Stimulated activated CD4-positive, alpha-beta T cell treated with anti-CD3 and anti-CD28 coated beads, Interleukin-12 subunit alpha, Interleukin-12 subunit beta, amount 100 ng/mL, for 4 hours (primary cell): ENCODE measurements at regions not wholly inside any gene's neighbourhood (a gene's known extent, or its start where the extent isn't known, plus 50 kb on each side); places are given as distances from the start of the nearest gene placed in this dataset.
"Not testable (repeated sequence)": the region's sequence is repeated elsewhere in the genome, so short reads cannot be mapped to it uniquely, and the experiment has no call there.

Source experiments
- DNase-seq: peaks from one replicate; pipeline ENCODE4 v3.0.0-alpha.2; 2020

DNA sequence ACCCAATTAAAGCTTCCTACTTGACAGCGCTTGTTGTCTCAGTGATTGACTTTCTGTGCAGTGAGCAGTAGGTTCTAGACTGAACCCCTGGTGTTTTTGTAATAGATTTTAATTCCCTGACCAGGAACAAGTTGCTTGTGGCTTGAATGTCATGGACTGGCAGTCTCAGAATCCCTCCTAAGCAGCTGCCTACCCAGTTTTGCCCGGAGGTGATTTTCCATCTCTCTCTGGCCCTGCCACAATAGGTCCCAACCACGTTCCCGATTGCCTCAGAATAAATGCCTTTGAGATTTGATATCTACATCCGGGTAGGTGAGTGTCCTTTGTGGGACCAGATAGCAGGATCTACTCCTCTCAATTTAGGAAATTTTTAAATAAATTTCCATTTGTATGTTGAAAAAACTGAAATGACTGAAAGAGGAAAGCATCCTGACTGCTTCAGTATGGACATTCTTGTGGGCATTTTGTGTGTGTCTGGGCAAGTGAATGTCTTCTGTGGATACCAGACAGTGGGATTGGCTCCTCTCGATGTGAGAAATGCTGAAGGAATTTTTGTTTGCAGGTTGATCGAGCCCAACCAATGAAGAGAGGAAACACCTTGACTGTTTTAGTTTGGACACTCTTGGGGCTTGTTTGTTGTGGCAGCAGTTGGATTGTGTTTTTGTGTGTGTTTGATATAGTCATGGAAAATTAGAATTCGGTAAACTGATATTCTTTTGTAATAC, 1607.4 kb downstream of the C4orf33 start:
- DNase-seq: no peak

DNA sequence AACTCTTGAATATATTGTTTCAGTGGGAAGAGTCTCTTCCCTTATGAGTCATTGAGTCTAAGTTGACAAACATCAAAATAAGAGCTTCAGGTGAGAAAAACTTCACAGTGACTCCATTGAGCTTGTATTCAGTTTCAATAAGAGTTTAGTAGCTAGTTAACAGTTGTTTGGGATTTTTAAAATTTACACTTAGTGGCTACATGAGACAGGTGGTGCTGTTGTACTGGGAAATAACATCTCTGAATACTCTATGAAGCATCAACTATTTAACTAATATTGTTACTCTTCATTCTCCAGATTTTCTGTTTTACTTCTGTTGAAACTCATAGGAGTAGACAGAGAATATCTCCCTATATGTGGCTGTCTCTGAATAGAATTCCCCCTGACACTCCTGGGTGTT, 1609.1 kb downstream of the C4orf33 start:
- no peak for DNase-seq

DNA sequence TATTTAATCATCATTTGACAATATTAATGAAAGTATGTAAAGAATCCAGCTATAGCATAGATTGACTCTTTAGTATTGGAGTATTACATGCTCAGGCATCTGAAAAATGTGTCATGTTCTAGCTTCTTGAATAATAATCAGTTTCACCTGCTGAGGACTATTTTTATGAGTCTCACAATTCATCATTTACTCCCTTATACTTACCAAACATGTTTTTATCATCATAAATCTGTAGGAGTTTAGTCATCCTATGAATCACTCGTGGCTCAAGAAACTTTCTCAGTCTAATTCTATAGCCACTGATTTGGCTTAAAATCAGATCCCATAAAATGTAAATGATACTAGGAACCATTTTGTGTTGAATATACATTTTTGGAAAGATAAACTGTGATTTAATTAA, 1616.1 kb downstream of the C4orf33 start:
- no peak for DNase-seq

DNA sequence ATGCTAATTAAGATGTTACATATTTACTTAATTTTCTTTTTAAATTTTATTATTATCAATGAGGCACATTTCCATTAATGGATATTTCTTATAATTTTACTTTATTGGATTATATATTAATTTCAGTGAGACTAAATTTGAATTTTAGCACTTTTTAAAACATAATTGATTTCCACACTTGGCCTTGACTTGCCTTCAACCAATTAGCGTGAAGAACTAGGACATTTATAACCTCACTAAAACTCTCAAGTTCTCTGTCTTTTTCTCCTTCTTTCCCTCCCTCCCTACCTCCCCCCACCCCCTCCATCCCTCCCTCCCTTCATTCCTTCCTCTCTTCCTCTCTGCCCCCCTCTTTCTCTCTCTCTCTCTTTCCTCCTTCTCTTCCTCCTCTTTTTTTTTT, 1618.1 kb downstream of the C4orf33 start:
- DNase-seq: no peak

DNA sequence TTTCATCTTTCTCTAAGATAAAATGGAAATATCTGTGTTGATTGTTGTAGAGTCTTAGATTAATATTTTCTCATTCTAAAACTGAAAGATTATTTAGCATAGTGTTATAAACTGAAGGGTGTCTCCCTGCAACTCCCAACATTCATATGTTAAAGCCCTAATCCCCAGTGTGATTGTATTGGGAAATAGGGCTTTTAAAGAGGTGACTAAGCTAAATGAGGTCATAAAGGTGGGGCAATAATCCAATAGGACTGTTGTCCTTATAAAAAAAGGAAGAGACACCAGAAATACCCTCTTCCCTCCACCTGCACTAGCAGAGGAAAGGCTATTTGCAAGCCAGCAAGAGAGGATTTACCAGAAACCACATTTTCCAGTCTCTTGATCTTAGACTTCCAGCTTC, 1626.4 kb downstream of the C4orf33 start:
- DNase-seq: no peak

DNA sequence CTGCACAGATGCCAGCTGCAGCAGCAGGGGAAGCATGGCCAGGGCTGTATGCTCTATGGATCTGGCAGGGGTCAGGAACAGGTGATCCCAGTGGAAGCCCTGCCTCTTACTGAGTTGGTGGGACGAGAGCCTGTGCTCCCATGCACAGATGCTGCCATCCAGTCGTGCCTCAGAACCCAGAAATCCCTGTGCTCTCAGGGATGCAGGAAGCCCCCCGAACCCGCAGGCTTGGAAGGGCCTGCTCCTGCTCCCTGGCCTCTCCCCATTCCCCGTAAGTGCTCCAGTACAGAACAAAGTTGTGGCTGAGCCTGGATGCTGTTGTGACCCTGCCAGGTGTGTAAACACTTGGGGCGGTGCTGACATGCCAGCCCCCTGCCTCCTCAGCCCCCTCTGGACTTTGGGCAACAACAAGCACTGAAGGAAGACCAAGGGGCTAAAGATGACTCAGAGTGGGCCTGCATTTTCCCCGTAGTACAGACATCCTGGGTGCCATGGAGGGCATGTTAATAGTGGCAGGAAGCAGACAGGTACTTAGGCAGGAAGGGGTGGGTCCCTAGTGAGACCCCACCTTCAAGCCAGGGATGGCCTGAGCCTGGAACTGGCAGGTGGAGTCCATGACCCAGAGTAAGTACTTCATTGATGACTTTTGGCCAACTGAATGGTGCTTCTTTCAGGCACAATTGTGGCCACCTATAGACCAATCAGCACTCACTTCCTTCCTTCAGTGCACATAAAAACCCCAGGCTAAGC, 1640.7 kb downstream of the C4orf33 start:
- no peak for DNase-seq

DNA sequence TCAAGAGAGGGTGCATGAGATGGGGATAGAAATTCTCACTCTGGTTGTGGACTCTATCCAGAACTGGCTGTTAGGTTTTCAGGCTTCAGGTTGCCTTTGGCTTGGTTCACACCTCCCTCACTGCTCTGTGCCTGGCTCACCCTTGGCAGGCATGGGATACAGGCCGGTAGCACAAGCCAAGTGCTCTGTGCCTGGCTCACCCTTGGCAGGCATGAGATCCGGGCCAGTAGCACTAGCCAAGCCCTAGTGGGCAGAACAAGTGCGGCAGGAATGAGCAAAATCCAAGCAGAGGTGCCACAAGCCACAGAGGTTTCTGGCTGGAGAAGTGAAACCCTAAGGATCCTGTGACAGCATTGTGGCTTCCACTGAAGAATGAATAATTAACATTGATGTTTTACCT, 1642.3 kb downstream of the C4orf33 start:
- DNase-seq: no peak

DNA sequence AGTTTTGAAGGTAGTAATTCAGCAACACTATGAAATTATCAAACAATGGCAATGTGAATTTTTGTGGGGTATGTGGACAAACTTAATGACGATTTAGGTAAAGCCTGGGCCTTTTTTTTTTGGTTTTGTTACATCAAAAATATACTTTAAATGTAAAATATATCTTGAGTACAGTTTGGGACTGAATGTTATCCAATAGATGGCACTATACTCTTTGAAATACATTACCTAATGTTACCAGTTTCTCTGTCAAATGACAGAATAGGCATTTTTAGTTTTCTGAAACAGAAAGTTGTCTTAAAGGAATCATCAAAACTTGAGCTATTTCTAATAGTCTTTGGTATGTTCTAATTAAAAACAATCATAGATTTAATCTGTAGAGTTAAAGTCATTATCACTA, 1651.9 kb downstream of the C4orf33 start:
- no peak for DNase-seq

DNA sequence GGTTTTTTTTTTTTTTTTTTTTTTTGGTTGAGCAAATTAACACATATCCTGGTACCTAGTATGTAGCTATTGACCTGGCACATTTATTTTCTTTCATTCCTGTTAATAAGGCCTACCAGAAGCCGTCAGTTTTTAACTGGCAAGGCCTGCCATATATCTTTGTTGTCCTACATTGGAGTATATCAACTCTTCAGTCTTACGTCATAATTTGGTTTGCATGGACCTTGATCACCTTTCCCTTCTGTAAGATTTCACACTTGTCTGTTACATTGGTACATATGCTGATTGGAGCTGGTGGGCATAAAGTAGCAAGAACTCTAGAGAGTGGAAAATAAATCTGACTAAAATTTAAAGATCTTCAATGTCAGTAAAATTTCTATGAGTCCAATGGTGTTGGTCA, 1658.0 kb downstream of the C4orf33 start:
- DNase-seq: no peak

DNA sequence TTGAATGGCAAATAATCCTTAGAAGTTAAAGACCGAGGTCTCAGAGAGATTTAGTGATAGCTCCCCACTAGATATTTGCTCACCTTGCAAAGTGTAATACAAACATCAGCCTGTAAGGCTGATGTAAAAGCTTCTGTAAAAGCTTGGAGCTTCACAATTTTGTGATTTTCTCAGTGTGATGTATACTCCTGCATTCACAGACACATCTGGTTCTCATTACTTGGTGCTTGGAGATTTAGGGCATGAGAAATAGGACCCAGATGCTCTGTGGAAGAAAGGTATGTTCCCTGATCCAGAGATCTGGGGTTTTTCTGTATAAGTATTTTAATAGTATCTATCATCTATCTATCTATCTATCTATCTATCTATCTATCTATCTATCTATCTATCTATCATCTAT, 1664.3 kb downstream of the C4orf33 start:
- DNase-seq: no peak

DNA sequence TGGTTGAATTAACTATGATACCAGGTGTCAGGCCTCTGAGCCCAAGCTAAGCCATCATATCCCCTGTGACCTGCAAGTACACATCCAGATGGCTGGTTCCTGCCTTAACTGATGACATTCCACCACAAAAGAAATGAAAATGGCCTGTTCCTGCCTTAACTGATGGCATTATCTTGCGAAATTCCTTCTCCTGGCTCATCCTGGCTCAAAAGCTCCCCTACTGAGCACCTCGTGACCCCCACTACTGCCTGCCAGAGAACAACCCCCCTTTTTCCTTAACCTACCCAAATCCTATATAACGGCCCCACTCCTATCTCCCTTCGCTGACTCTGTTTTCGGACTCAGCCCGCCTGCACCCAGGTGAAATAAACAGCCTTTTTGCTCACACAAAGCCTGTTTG, 1671.4 kb downstream of the C4orf33 start:
- DNase-seq: not testable (repeated sequence)

DNA sequence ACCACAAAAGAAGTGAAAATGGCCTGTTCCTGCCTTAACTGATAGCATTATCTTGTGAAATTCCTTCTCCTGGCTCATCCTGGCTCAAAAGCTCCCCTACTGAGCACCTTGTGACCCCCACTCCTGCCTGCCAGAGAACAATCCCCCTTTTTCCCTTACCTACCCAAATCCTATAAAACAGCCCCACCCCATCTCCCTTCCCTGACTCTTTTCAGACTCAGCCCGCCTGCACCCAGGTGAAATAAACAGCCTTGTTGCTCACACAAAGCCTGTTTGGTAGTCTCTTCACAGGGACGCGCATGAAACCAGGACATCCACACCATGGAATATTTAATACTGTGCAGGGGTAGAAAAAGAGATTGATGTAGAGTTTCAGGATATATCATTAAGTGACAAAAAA, 1677.0 kb downstream of the C4orf33 start:
- DNase-seq: not testable (repeated sequence)

DNA sequence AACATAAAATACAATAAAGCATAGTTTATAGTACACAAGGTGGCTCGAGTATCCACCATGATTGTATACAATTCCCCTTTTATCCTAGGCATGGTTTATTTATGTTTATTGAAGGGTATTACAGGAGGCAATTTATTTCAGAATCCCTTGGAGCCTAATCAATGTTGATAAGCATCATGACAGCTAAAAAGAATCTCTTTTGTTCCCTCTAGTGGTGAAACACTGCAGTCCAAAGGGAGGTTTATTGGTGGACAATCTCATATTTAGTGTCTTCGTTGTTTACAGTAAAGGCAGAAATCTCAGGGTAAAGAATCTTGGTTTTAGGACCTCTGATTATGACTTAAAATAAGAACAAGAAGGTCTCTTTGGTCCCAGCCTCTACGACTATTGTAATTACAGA, 1712.5 kb downstream of the C4orf33 start:
- no peak for DNase-seq

DNA sequence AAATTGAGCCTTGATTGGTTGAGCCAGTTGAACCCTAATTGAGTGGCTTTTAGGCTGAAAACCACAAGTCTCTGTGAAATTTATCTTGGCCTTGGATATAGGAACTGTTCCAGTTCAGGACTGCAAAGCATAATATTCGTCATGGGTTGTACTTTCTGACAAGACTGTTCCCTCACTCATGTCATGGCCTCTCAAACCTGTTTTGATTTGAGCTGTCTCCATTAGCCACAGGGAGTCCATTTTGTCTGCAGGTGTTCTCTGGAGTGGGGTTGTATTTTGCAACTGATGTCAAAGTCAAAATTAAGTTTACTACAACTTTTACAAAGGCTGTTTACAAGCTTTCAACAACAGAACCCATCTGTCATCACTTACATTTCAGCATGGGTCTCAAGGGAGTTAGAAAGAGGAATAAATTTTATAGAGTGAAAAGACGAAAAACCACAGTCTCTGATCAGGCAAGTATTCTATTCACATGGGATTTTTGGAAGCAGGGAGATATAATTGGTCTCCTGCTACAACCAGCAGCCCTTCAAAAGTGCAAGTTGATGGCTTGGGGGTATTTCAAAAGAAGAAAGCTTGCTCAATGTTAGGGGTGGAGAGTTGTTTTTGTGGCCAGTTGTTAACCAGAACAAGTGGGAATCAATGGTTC, 1716.3 kb downstream of the C4orf33 start:
- no peak for DNase-seq

DNA sequence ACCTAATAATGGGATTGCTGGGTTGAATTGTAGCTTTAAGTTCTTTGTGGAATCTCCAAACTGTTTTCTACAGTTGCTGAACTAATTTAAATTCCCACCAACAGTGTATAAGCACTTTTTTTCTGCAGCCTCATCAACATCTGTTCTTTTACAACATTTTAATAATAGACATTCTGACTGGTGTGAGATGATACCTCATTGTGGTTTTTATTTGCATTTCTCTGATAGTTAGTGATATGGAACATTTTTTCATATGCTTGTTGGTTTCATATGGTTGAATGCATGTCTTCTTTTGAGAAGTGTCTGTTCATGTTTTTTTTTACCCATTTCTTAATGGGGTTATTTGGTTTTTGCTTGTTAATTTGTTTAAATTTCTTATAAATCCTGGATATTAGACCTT, 1718.9 kb downstream of the C4orf33 start:
- DNase-seq: no peak

DNA sequence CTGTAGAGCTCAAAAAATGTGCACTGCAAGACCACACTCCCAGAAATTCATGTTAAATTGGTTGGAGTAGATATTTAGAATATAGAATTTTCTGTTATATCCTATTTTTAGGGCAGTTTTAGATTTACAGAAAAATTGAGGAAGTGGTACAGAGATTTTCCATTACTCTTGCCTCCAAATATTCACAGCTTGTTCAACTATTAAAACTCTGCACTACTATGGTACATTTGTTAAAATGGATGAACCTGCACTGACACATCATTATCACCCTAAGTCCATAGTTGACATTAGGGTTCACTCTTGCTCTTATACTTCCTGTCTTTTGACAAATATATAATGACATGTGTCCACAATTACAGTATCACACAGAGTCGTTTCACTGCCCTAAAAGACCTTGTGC, 1724.5 kb downstream of the C4orf33 start:
- no peak for DNase-seq

DNA sequence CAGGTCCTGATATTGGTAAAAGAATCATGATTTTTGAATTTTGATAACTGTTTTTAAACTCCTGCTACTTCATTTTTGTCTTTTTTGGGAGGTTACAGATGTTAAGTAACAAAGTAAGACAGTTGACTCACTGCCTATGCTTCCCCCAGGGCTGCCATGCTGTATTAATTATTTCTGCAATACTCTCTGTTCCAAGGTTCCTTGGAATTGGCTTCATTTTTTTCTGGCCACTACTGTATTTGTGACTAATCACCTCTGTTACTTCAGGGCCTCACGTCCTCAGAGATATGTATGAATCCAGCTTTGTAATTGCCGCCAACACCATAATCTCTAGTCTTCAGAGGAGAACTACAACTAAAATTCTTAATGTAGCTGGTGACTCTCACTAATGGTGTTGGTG, 1729.3 kb downstream of the C4orf33 start:
- no peak for DNase-seq

DNA sequence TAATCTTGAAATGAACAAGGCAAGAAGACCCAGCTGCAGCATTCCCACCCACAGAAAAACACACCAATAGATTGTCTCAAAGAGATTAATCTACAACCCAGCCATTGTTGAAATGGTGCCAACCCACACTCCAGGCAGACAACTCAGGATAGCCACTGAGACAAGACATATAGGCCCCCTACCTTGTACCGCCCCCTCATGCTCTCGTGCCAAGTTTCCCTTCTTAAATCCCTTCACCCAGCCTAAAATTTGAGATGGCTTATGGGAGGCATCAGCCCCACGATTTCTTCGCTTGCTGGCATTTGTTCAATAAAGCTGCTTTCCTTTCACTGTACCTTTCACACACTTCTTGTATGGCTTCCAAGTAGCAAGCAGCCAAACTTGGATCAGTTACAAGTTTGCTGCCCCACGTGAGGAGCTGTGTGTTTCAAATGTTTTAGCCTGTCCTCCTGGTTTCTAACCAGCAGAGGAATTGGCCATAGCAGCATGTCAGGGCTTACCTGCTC, 1754.1 kb downstream of the C4orf33 start:
- no peak for DNase-seq

DNA sequence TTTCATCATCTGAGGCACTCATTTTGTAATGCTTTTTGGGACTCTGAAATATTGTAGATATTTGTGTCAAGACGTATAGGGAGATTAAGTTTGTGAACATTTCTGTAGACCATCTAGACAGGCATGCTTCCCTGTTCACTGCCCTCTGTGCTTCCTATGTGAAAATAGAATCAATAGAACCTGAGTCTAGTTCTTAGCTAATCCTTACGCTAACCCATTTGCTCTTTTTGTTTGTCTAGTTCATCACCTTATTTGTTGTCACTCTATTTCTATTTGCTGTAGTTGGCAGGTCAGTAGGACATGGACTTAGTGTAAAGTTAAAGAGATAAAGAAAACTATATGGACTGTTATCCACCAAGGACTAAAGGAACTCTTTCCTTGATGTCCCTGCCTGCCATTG, 1755.2 kb downstream of the C4orf33 start:
- no peak for DNase-seq

DNA sequence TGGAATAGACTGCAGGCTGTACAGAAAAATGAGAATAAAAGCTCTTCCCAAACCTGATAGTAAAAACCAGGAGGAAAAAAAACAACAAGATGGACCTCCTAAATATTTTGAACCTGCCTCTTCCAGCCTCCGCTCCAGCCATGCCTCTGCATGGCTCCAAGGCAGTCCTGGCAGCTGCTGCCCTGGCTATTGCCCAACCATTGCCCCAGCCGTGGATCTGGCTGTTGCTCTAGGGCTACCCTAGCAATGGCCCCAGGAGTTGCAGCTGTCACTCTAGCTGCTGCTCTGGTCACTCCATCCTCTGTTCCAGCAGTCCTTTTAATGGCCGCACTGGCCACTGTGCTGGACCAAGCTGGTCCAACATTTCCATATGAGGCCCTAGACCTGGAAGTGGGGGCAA, 1756.0 kb downstream of the C4orf33 start:
- DNase-seq: no peak

DNA sequence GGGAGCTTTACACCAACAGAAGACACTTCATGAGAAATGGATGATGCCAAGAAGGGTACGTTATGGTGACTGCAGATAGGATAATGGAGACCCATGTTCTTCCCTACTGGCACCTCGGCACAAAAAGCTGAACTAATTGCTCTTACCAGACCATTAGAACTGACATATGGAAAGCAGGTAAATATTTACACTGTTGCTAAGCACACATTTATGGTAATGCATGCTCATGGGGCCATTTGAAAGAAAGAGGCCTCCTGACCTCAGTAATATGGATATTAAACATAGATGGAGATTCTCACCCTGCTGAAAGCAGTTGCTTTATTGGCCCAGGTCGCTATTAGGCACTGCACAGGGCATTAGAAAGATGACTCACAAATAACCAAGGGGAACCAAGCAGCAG, 1759.6 kb downstream of the C4orf33 start:
- DNase-seq: no peak

DNA sequence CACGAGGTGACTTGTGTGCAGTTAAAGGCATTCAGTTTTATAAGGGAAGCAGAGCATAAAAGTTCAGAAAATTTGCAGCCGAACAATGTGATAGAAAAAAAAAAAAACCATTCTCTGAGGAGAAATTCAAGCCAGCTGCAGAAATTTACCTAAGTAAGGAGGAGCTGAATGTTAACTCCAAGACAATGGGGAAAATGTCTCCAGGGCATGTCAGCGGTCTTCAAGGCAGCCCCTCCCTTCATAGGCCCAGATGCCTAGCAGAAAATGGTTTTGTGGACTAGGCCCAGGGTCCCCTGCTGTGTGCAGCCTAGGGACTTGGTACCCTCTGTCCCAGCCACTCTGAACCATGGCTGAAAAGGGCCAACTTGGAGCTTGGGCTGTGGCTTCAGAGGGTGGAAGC, 1764.0 kb downstream of the C4orf33 start:
- DNase-seq: no peak

DNA sequence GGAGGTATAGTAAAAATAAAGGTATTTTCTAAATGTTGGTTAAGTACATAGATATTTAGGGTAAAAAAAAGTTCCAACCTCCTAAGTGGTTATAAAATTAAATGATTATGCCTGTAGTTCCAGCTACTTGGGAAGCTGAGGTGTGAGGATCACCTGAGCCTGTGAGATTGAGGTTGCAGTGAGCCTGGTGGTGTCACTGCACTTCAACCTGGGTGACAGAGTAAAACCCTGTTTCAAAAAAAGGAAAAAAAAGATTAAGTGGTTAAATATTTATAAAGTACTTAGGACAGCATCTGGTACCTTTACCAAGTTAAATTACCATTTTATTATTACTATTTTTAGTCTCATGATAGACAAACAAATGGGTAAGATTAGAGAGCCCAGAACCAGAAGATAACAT, 1801.0 kb downstream of the C4orf33 start:
- DNase-seq: no peak

DNA sequence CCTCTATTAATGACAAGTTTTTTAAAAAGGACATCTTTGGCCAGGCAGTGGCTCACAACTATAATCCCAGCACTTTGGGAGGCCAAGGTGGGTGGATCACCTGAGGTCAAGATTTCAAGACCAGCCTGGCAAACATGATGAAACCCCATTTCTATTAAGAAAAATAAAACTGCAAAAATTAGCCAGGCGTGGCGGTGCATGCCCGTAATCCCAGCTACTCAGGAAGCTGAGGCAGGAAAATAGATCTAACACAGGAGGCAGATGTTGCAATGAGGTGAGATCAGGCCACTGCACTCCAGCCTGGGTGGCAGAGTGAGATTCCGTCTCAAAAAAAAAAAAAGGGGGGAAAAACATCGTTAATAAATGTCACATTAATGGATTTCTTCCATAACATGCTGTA, 1805.4 kb downstream of the C4orf33 start:
- no peak for DNase-seq
